ENCODE measurements at regions not wholly inside any gene's neighbourhood (a gene's known extent, or its start where the extent isn't known, plus 50 kb on each side); places are given as distances from the start of the nearest gene placed in this dataset.

DNA sequence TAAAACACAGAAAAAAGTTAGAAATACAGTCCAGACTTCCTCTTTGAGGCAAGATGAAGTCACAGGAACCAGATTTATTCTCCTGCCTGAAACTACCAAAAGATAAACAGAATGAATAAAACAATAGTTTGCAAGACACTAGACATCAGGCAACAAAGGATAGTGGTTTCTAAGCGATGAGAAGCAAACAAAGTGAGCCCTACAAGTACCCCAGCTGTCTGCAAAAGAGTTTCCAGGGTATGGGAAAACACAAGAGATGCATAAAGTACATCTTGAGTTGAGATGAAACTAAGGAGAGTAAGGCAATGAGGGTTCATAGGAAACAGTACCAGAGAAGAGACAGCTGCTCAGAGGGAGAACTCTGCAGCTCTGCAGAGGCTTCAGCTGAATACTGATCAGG is 83.3 kb upstream of the COL24A1 start (continued):
- TF ChIP-seq, protein P1, sequence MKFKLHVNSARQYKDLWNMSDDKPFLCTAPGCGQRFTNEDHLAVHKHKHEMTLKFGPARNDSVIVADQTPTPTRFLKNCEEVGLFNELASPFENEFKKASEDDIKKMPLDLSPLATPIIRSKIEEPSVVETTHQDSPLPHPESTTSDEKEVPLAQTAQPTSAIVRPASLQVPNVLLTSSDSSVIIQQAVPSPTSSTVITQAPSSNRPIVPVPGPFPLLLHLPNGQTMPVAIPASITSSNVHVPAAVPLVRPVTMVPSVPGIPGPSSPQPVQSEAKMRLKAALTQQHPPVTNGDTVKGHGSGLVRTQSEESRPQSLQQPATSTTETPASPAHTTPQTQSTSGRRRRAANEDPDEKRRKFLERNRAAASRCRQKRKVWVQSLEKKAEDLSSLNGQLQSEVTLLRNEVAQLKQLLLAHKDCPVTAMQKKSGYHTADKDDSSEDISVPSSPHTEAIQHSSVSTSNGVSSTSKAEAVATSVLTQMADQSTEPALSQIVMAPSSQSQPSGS (IDR thresholded peaks at IDR 0.05; ENCODE audit: low read length), result no peak
- TF ChIP-seq CBX5 (IDR thresholded peaks at IDR 0.05; ENCODE audit: low read depth, low read length) (no peak), SP1 (IDR thresholded peaks at IDR 0.05; ENCODE audit: low read depth, low read length) (no peak), NRF1 (IDR thresholded peaks at IDR 0.05; ENCODE audit: low read depth, low read length) (no peak), TBP (IDR thresholded peaks at IDR 0.05; ENCODE audit: low read depth, low read length) (no peak), POU5F1 (IDR thresholded peaks at IDR 0.05; ENCODE audit: low read depth, low read length) (no peak), FOSL1 (IDR thresholded peaks at IDR 0.05; ENCODE audit: insufficient read depth, low read depth, low read length) (no peak)

Data from H1 (cell line).